T-helper 2 cell (primary cell): ENCODE measurements at regions not wholly inside any gene's neighbourhood (a gene's known extent, or its start where the extent isn't known, plus 50 kb on each side); places are given as distances from the start of the nearest gene placed in this dataset.

ENCODE experiments used
- DNase-seq, 5 experiments: peaks; one replicate each; pipeline versions ENCODE4 v3.0.0 to v3.0.0-alpha.2; 2012 to 2022

DNA sequence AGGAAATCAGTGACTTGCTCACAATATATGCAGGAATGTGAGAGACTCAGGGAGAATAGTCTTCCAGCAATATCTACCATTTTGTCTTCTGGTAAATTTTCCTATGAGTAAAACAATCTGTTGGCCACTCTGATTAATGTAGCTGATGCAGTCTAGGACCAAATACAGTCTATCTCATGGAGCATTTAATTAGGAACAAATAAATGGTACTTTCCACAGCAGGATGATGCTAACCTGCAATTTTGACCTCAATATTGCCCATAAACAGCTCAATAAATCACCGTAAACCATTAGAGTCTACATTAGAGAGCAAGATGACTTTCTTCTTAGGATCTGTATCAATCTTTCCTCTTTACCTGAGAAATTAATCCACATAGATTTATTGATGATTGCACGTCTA lies 567.7 kb upstream of the B3GALT2 start:
- DNase-seq: no peak

DNA sequence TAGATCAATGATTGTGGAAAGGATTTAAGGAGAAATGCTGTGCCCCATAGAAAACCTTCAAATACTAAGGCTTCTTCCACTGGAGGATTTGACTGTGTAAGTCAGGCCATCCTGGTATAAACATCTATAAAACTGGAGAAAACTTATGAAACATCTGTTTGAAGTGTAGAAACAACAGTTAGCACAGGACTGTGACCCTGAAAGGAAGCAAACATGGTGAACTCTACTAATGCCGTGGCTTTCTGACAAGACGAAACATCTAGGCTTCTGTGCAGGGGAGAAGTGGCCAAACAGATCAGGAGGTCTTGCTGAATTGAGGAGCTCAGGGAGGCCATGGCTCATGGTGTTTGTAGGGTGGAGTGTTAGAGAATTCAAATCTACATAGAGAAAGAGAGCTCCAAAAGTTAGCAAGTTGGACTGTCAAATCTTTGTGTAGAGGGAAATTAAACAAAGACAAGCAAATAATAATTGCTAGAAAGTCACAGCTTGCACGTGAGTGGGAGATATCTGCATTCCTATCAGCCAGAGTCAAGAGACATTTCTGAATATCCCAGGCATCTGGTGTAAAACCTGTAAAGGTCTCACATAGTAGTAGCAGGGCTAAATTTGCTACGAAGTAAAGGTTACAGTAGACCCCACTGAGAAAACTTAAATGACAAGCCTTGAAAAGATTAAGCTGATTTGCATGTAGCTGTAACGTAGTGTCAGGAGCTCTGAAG lies 566.8 kb upstream of the B3GALT2 start:
- DNase-seq: no peak

DNA sequence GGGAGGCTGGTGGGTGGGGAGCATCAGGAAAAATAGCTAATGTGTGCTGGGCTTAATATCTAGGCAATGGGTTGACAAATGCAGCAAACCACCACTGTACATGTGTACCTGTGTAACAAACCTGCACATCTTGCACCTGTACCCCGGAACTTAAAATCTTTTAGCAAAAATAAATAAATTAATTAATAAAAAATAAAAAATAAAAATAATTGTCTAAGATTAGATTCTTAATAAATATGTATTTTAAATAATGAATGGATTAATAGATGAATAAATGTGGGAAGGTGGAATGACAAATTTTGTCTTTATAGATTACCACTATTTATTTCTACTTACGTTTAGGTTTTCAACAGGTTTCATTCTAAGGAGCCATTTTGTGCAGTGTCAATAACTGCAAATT lies 563.5 kb upstream of the B3GALT2 start:
- no peak for DNase-seq

DNA sequence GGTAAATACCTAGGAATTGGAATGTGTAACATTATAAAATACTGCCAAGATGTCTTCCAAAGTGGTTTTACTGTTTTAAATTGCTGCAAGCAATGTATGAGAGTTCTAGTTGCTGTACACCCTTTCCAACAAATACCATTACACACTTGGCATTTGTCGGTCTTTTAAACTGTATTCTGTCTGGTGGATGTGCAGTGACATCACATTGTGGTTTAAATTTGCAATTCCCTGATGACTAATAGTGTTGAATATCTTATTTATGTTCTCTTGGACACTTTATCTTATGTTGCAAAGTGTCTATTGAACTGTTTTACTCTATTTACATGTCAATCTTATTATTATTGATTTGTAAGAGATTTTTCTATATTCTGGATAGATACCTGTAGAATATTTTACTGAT lies 561.2 kb upstream of the B3GALT2 start:
- DNase-seq: no peak

- no peak for DNase-seq
Measured at GRCh38 chr1:193741228-193741627, 554.8 kb upstream of the B3GALT2 start.

- no peak for DNase-seq
Measured at GRCh38 chr1:193740762-193741161, 554.3 kb upstream of the B3GALT2 start.

DNA sequence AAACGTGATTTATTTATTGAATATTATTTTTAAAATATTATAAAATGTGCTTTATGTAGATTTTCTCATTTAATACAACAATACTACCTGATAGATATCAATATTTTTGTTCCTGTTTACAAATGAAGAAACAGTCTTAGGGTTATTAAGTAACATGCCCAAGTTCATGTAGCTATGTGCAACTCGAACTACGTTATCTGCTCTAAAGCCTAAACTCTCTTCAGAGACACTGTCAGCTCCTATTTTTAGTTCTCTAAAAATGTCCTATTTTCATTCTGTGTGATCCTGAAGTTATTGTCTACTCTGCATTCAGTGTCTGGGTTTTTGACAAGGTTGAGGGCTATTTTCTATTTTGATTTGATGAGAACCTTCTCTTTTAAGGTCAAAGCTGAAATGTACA lies 550.1 kb upstream of the B3GALT2 start:
- DNase-seq: no peak

- no peak for DNase-seq
Measured at GRCh38 chr1:193733674-193734073, 547.3 kb upstream of the B3GALT2 start.

DNA sequence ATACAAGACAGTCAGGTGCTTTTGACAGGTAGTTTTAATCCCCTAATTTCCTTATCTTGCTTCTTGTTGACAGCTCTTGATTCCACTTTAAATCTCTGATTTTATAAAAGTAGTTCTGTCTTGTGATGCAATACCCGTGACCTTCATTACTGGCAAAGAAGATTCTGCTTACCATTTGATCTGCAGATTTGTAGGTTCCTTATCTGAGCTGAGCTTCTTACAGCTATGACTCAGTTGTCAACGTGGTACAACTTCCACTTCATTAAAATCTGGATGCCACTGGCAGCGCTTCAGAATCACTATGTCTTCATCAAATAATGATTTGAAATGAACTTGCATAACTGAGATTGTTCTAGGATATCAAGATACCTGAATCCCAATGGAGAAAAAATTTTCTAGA lies 543.6 kb upstream of the B3GALT2 start:
- peak in 1 of 5 experiments; percentile 54 for DNase-seq

DNA sequence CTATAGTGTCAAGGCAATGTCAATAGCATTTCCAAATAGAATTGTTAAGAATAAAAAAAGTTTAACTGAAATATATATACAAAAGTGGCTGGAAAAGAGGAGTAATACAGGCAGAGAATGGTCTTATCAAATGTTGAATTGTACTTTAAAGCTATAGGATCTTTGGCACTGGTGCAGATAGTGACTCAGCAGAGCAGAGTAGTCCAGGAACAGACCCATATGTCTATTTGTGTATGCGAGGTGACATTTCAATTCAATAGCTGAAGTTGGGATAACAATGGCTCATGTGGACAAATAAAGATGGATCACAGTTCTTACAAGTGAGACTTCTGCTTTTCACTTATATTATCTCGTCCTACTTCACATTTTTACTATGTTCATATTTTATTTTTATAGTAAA lies 543.0 kb upstream of the B3GALT2 start:
- DNase-seq: no peak

DNA sequence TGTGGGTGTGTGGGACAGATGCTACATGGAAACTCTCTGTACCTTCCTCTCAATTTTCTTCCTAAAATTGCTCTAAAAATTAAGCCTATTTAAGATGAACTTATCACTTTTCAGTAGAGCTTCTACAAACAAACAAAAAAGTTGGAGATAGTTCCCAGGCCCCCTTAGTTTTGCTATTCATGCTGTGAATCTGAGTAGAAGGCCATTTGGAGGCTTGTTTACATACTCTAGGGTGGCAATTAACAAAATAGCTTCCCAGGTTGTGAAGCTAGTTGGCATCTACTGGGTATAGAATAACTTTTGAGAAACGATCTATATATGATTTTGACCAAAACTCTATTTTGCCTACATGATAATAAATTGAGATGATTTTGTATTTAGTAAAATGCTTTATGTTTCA lies 541.4 kb upstream of the B3GALT2 start:
- DNase-seq: no peak

- DNase-seq: no peak
Measured at GRCh38 chr1:193726722-193727121, 540.3 kb upstream of the B3GALT2 start.

- DNase-seq: no peak
Measured at GRCh38 chr1:193712392-193712791, 526.0 kb upstream of the B3GALT2 start.

DNA sequence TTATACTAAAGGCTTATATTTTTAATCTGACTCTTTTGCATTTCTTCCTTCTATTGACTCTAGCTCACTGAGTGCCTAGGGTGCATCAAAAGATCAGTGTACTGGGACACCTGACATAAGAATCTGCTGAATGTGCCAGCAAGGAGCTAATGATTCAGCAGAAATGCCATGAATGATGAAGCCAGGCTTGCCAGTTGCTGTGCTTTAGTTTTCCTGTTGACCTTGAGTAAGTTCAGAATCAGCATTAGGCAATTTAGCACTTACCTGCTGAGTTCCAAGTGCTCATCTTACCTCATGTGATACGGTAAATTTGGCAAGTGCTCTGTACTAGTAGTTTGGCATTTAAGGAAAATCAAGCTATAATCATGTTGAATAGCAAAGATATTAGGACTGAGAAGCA lies 523.2 kb upstream of the B3GALT2 start:
- DNase-seq: no peak

DNA sequence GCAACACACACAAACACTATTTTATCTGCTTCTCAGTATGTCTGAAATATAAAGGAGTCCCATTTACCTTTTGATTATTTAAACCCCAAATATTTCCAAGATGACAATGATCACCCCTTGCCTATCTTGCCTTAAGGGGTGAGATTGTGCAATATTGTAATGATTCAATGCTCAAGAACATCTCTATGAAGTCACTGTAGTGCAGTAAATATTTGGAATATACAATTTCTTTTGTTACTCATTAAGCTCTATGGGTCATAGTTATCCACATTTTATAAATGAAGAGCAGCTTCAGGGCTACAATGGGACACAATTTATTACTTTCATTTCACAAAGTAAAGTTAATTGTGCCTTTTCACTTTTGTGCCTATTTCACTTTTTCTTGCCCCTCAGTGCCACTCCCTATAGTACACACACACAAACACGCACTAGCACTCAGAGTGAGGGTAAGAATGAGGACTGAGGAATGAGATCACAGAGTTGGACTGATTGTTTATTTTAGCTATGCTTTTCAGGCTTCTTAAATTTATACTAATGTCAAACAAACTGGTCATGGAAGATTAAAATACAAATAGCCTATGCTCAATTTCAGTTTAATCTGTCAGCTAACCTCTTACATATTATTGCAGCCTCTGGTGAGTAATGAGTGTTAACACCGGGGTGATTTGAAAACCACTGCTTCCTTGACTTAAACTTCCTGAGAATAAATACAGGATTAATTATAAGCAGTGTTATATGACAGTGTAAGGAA lies 521.0 kb upstream of the B3GALT2 start:
- DNase-seq: no peak

GRCh38 chr1:193706766-193707165 lies 520.4 kb upstream of the B3GALT2 start:
- DNase-seq: no peak

DNA sequence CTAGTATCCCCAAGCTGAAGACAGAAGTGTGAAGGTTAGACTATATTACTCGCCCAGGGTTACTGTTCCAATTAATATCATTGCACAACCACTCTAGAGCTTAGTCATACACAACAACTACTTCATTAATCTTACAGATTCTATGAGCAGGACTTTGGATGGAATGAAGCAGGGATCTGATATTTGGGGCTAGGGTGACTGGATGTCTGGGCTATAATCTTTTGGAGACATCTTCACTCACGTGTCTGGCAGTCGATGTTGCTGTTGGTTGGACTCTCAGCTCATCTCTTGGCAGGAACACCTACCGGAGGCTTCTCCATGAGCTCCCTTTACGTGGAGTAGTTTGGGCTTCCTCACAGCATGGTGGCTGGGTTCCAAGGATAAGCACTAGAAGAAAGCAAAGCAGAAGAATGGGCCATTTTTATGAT lies 519.2 kb upstream of the B3GALT2 start:
- DNase-seq: no peak

DNA sequence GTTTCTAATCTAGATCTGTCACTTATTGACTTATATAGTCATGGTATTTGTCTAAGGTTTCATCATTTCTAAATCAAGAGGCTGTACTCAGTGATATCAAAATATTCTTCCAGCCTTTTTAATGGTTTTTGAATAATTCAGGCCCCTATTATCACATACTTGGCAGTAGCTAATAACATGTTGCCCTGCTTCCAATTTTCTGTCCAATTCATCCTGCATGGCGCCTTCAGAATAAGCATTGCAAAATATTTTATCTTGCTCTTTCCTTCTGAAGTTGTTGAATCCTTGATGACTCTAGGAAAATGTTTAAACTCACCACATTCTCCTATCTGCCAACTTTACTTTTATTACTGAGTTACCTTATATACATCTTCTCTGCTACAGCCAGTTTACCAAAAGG lies 517.2 kb upstream of the B3GALT2 start:
- DNase-seq: no peak

DNA sequence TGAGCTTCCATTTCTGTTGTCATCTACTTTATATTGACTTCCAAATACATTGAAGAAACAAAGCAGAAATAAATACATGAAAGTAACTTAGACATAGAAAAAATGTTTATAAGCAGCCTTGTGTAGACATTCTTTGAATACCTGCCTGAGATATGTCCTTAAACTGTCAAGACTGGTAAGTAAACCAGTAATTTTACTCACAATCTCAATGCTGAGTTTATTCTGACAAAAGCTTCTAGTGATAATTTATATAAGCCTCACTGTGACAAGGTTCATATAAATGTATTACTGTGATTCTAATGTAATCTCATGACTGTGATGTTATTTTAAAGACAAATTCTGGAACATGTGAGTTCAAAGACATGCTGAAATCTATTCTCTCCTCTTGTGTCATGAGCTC lies 516.7 kb upstream of the B3GALT2 start:
- DNase-seq: no peak

DNA sequence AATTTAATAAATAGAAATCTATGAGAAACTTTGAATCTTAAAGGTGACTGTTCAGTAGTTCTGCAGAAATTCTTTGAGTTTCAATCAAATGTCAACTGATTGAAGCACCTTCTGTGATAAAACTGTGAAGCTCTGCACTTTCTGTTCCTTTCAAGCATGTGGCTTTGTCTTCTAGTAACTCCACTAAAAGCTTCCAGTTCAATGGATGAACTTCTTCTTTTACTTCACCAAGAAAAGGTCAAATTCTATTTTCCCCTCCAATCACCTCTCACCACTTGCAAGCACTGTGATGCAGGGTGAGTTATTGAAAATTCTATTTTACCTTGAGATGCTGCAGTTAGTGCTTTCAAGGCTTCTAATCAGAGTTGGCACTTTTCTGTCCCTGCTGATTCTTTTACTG lies 515.3 kb upstream of the B3GALT2 start:
- peak in 1 of 5 experiments; percentile 43 for DNase-seq

GRCh38 chr1:193700710-193701355 lies 514.4 kb upstream of the B3GALT2 start:
- peak in 1 of 5 experiments; percentile 87 for DNase-seq

GRCh38 chr1:193699261-193699660 lies 512.8 kb upstream of the B3GALT2 start:
- DNase-seq: no peak

GRCh38 chr1:193697776-193698175 lies 511.4 kb upstream of the B3GALT2 start:
- no peak for DNase-seq
